Activated B cell treated with CpG ODN at 0.5 μM for 24 hours (primary cell): ENCODE measurements at regions not wholly inside any gene's neighbourhood (a gene's known extent, or its start where the extent isn't known, plus 50 kb on each side); places are given as distances from the start of the nearest gene placed in this dataset.

Experiments
- ATAC-seq: fragments of 200-7000 bp; cut with Tn5 transposase; one replicate; pipeline ENCODE4 v1.10.0; 2021; ENCODE audit warnings: low read depth, mild to moderate bottlenecking, moderate library complexity
- CTCF ChIA-PET: fragments of 350-600 bp; sonication (Branson Sonifier 250); formaldehyde crosslinking; loops from one replicate; lab custom pipeline; 2021; ENCODE audit warnings: antibody characterized with exemption; lab: Charles Lee
- POLR2A ChIA-PET: fragments of 350-600 bp; sonication (Branson Sonifier 250); formaldehyde crosslinking; loops from one replicate; lab custom pipeline; 2021; ENCODE audit warnings: antibody characterized with exemption; lab: Charles Lee
- DNase-seq: peaks from one replicate; pipeline ENCODE4 v3.0.0; 2022
- H3K27ac Mint-ChIP-seq: one replicate; pipeline ENCODE4 v1.8.0; 2020; ENCODE audit warnings: mixed read lengths
- H3K27me3 Mint-ChIP-seq: one replicate; pipeline ENCODE4 v1.8.0; 2021; ENCODE audit warnings: mixed read lengths
- H3K36me3 Mint-ChIP-seq: one replicate; pipeline ENCODE4 v1.8.0; 2021; ENCODE audit warnings: low read depth, mixed read lengths
- H3K4me1 Mint-ChIP-seq: one replicate; pipeline ENCODE4 v1.8.0; 2021; ENCODE audit warnings: mixed read lengths
- H3K4me3 Mint-ChIP-seq: one replicate; pipeline ENCODE4 v1.8.0; 2020; ENCODE audit warnings: mild to moderate bottlenecking, mixed read lengths
- H3K9me3 Mint-ChIP-seq: one replicate; pipeline ENCODE4 v1.8.0; 2020; ENCODE audit warnings: mixed read lengths
- CTCF ChIP-seq: fragments of 200-600 bp; IDR thresholded peaks from one replicate; pipeline ENCODE4 v1.8.0; 2022; ENCODE audit warnings: antibody characterized with exemption, mild to moderate bottlenecking
- intact Hi-C: fragments of 100-400 bp; cut with micrococcal nuclease; formaldehyde crosslinking; loops from one replicate; pipeline ENCODE4 v1.15.1; 2024

GRCh38 chr1:14010476-14010875, 310.5 kb downstream of the PRDM2 start:
- ChIA-PET CTCF (no interaction called here), POLR2A (no interaction called here)
- ATAC-seq: no peak
- no peak overlapping the region for H3K4me3 Mint-ChIP-seq
- no peak overlapping the region for H3K27ac Mint-ChIP-seq
- no peak for TF ChIP-seq CTCF
- intact Hi-C loops: no loop called here
- no peaks in the 10 kb centered on the region for H3K36me3 Mint-ChIP-seq
- DNase-seq: no peak
- H3K4me1 Mint-ChIP-seq: no peaks in the 10 kb centered on the region
- peaks cover 4% of the 10 kb centered on the region for H3K27me3 Mint-ChIP-seq
- peaks cover 3% of the 10 kb centered on the region for H3K9me3 Mint-ChIP-seq

GRCh38 chr1:14011132-14011531, 311.1 kb downstream of the PRDM2 start:
- Mint-ChIP-seq H3K4me3 (no peak overlapping the region), H3K4me1 (no peaks in the 10 kb centered on the region), H3K9me3 (peaks cover 3% of the 10 kb centered on the region), H3K27ac (no peak overlapping the region), H3K27me3 (peaks cover 4% of the 10 kb centered on the region), H3K36me3 (no peaks in the 10 kb centered on the region)
- ChIA-PET CTCF (no interaction called here), POLR2A (no interaction called here)
- TF ChIP-seq CTCF: no peak
- intact Hi-C loops: no loop called here
- DNase-seq (no peak), ATAC-seq (no peak)

GRCh38 chr1:14011888-14012287, 311.9 kb downstream of the PRDM2 start:
- ChIA-PET POLR2A (no interaction called here), CTCF (no interaction called here)
- ATAC-seq (no peak), DNase-seq (no peak)
- H3K9me3 Mint-ChIP-seq: peaks cover 3% of the 10 kb centered on the region
- TF ChIP-seq CTCF: no peak
- peaks cover 5% of the 10 kb centered on the region for H3K27me3 Mint-ChIP-seq
- H3K4me3 Mint-ChIP-seq: no peak overlapping the region
- H3K27ac Mint-ChIP-seq: no peak overlapping the region
- no peaks in the 10 kb centered on the region for H3K36me3 Mint-ChIP-seq
- H3K4me1 Mint-ChIP-seq: no peaks in the 10 kb centered on the region
- intact Hi-C loops: no loop called here

GRCh38 chr1:14014929-14015328, 314.9 kb downstream of the PRDM2 start:
- H3K36me3 Mint-ChIP-seq: no peaks in the 10 kb centered on the region
- no peaks in the 10 kb centered on the region for H3K9me3 Mint-ChIP-seq
- H3K27me3 Mint-ChIP-seq: peaks cover 7% of the 10 kb centered on the region
- no peak overlapping the region for H3K27ac Mint-ChIP-seq
- POLR2A ChIA-PET: no interaction called here
- CTCF ChIA-PET: no interaction called here
- DNase-seq: no peak
- no peaks in the 10 kb centered on the region for H3K4me1 Mint-ChIP-seq
- no peak for TF ChIP-seq CTCF
- intact Hi-C loops: no loop called here
- ATAC-seq: no peak
- H3K4me3 Mint-ChIP-seq: no peak overlapping the region

- ChIA-PET POLR2A (no interaction called here), CTCF (no interaction called here)
- ATAC-seq (no peak), DNase-seq (no peak)
- no peak overlapping the region for H3K4me3 Mint-ChIP-seq
- no peak for TF ChIP-seq CTCF
- H3K27ac Mint-ChIP-seq: no peak overlapping the region
- H3K4me1 Mint-ChIP-seq: no peaks in the 10 kb centered on the region
- intact Hi-C loops: no loop called here
- H3K9me3 Mint-ChIP-seq: no peaks in the 10 kb centered on the region
- H3K36me3 Mint-ChIP-seq: no peaks in the 10 kb centered on the region
- H3K27me3 Mint-ChIP-seq: peaks cover 11% of the 10 kb centered on the region
These were observed 315.9 kb downstream of the PRDM2 start for GRCh38 chr1:14015917-14016316.
